GM21423 (cell line): ENCODE measurements at regions not wholly inside any gene's neighbourhood (a gene's known extent, or its start where the extent isn't known, plus 50 kb on each side); places are given as distances from the start of the nearest gene placed in this dataset.
"Not testable (repeated sequence)": the region's sequence is repeated elsewhere in the genome, so short reads cannot be mapped to it uniquely, and the experiment has no call there.

Experiments
- ATAC-seq: cut with Tn5 transposase; IDR thresholded peaks from one replicate; pipeline ENCODE4 v1.9.1; 2021; ENCODE audit warnings: mild to moderate bottlenecking, moderate library complexity; ENCODE audit not compliant: unreplicated experiment

GRCh38 chr15:53038655-53038941, 248.5 kb upstream of the ONECUT1 start:
- no peak for ATAC-seq

- ATAC-seq: no peak
Measured at GRCh38 chr15:53037904-53038654, 247.9 kb upstream of the ONECUT1 start.

- ATAC-seq: no peak
Measured at GRCh38 chr15:53036641-53037040, 246.5 kb upstream of the ONECUT1 start.

GRCh38 chr15:53034767-53035245, 244.7 kb upstream of the ONECUT1 start:
- ATAC-seq: no peak

- no peak for ATAC-seq
Measured at GRCh38 chr15:53033709-53034108, 243.6 kb upstream of the ONECUT1 start.

GRCh38 chr15:53031469-53031868, 241.3 kb upstream of the ONECUT1 start:
- ATAC-seq: no peak

GRCh38 chr15:53022788-53023187, 232.7 kb upstream of the ONECUT1 start:
- no peak for ATAC-seq

GRCh38 chr15:53013329-53013728, 223.2 kb upstream of the ONECUT1 start:
- ATAC-seq: no peak

GRCh38 chr15:53011779-53012178, 221.6 kb upstream of the ONECUT1 start:
- not testable (repeated sequence) for ATAC-seq

- ATAC-seq: no peak
Measured at GRCh38 chr15:53009093-53009492, 219.0 kb upstream of the ONECUT1 start.

GRCh38 chr15:53000409-53000808, 210.3 kb upstream of the ONECUT1 start:
- no peak for ATAC-seq

- no peak for ATAC-seq
Measured at GRCh38 chr15:52997123-52997522, 207.0 kb upstream of the ONECUT1 start.

- ATAC-seq: no peak
Measured at GRCh38 chr15:52994290-52994689, 204.2 kb upstream of the ONECUT1 start.

GRCh38 chr15:52984507-52984906, 194.4 kb upstream of the ONECUT1 start:
- ATAC-seq: no peak

- ATAC-seq: no peak
Measured at GRCh38 chr15:52980446-52980845, 190.3 kb upstream of the ONECUT1 start.

- ATAC-seq: no peak
Measured at GRCh38 chr15:52976516-52977075, 186.5 kb upstream of the ONECUT1 start.

GRCh38 chr15:52975941-52976449, 185.9 kb upstream of the ONECUT1 start:
- no peak for ATAC-seq

- ATAC-seq: no peak
Measured at GRCh38 chr15:52963865-52964264, 173.7 kb upstream of the ONECUT1 start.

GRCh38 chr15:52960283-52960682, 170.1 kb upstream of the ONECUT1 start:
- no peak for ATAC-seq

- ATAC-seq: no peak
Measured at GRCh38 chr15:52943746-52944145, 153.6 kb upstream of the ONECUT1 start.

- no peak for ATAC-seq
Measured at GRCh38 chr15:52936489-52936888, 146.4 kb upstream of the ONECUT1 start.

- ATAC-seq: no peak
Measured at GRCh38 chr15:52925130-52925529, 135.0 kb upstream of the ONECUT1 start.

- ATAC-seq: no peak
Measured at GRCh38 chr15:52924630-52925029, 134.5 kb upstream of the ONECUT1 start.
